Fibroblast of lung (primary cell): ENCODE measurements at regions not wholly inside any gene's neighbourhood (a gene's known extent, or its start where the extent isn't known, plus 50 kb on each side); places are given as distances from the start of the nearest gene placed in this dataset.

ENCODE experiments used
- DNase-seq, 2 donors: peaks; one replicate each; pipeline versions ENCODE4 v3.0.0 to v3.0.0-alpha.2; 2010; ENCODE audit warnings: low read depth in 2 of 2
- H2AFZ ChIP-seq: 2 replicates; pipeline ENCODE4 v1.5.1; 2012; ENCODE audit warnings: low read length, control low read depth, inconsistent platforms
- H3K27ac ChIP-seq: 2 replicates; pipeline ENCODE4 v1.5.1; 2011; ENCODE audit warnings: low read length, control low read depth; ENCODE audit not compliant: insufficient read depth
- H3K27me3 ChIP-seq: 2 replicates; pipeline ENCODE4 v1.5.1; 2011; ENCODE audit warnings: mild to moderate bottlenecking, low read length; ENCODE audit not compliant: control insufficient read depth, insufficient read depth
- H3K36me3 ChIP-seq: 2 replicates; pipeline ENCODE4 v1.5.1; 2011; ENCODE audit warnings: low read length; ENCODE audit not compliant: control insufficient read depth, insufficient read depth
- H3K4me1 ChIP-seq: 2 replicates; pipeline ENCODE4 v1.5.1; 2011; ENCODE audit warnings: low read length; ENCODE audit not compliant: control insufficient read depth, insufficient read depth; ENCODE audit errors: extremely low read depth
- H3K4me2 ChIP-seq: 2 replicates; pipeline ENCODE4 v1.5.1; 2011; ENCODE audit warnings: low read length, control low read depth; ENCODE audit not compliant: insufficient read depth; ENCODE audit errors: extremely low read depth
- H3K4me3 ChIP-seq, 4 experiments: fragments of 200-600 bp in 1 of 4; sonication (generic) in 1 of 4; replicated peaks in 1 of 4; 2 replicates each; pipeline ENCODE4 v1.5.1; 2011 to 2016; ENCODE audit warnings: low read length in 4 of 4, low read depth in 3 of 4, mild to moderate bottlenecking in 3 of 4, control low read depth in 2 of 4, inconsistent platforms in 1 of 4, mixed read lengths in 1 of 4; ENCODE audit not compliant: insufficient read depth in 1 of 4; ENCODE audit errors: control extremely low read depth in 1 of 4
- H3K79me2 ChIP-seq: 2 replicates; pipeline ENCODE4 v1.5.1; 2012; ENCODE audit warnings: mild to moderate bottlenecking, low read length, inconsistent platforms; ENCODE audit not compliant: control insufficient read depth, insufficient read depth
- H3K9ac ChIP-seq: 2 replicates; pipeline ENCODE4 v1.5.1; 2011; ENCODE audit warnings: mild to moderate bottlenecking, low read length, control low read depth; ENCODE audit not compliant: insufficient read depth
- H3K9me3 ChIP-seq: 2 replicates; pipeline ENCODE4 v1.5.1; 2012; ENCODE audit warnings: low read depth, low read length; ENCODE audit not compliant: control insufficient read depth, insufficient read depth
- H4K20me1 ChIP-seq: 2 replicates; pipeline ENCODE4 v1.5.1; 2011; ENCODE audit warnings: low read length; ENCODE audit not compliant: control insufficient read depth, insufficient read depth; ENCODE audit errors: extremely low read depth
- CTCF ChIP-seq, 2 donors: IDR thresholded peaks in 1 of 2; conservative IDR thresholded peaks in 1 of 2; 1 replicate in 1 of 2; 2 replicates in 1 of 2; pipeline ENCODE4 v1.5.1; 2011 to 2012; ENCODE audit warnings: low read length in 2 of 2, control low read depth in 1 of 2, inconsistent platforms in 1 of 2, low read depth in 1 of 2, mild to moderate bottlenecking in 1 of 2
- EZH2 ChIP-seq: IDR thresholded peaks from 2 replicates; pipeline ENCODE4 v1.5.1; 2012; ENCODE audit warnings: low read length, control low read depth, mild to moderate bottlenecking; ENCODE audit errors: missing control alignments

GRCh38 chr10:125548356-125548755 lies 134.6 kb downstream of the TEX36 start:
- H3K9me3 ChIP-seq = no peaks in the 10 kb centered on the region
- no peaks in the 10 kb centered on the region for H3K27me3 ChIP-seq
- no peak overlapping the region for H3K4me3 ChIP-seq
- H3K36me3 ChIP-seq = no peaks in the 10 kb centered on the region
- TF ChIP-seq CTCF (conservative IDR thresholded peaks at IDR 0.05 in 1 of 2, IDR thresholded peaks at IDR 0.05 in 1 of 2; ENCODE audit: low read depth in 1 of 2, low read length in 2 of 2) (no peak), EZH2 (no peak)
- no peak for DNase-seq
- no peaks in the 10 kb centered on the region for H4K20me1 ChIP-seq
- H3K4me2 ChIP-seq = no peak overlapping the region
- no peaks in the 10 kb centered on the region for H3K4me1 ChIP-seq
- H3K9ac ChIP-seq = no peak overlapping the region
- H3K27ac ChIP-seq = no peak overlapping the region
- no peaks in the 10 kb centered on the region for H3K79me2 ChIP-seq
- no peak overlapping the region for H2AFZ ChIP-seq

GRCh38 chr10:125547010-125547650 lies 135.8 kb downstream of the TEX36 start:
- Histone ChIP-seq H3K9me3 (no peaks in the 10 kb centered on the region), H3K36me3 (no peaks in the 10 kb centered on the region)
- no peak for TF ChIP-seq CTCF (conservative IDR thresholded peaks at IDR 0.05 in 1 of 2, IDR thresholded peaks at IDR 0.05 in 1 of 2; ENCODE audit: low read depth in 1 of 2, low read length in 2 of 2)
- TF ChIP-seq EZH2 = no peak

GRCh38 chr10:125543796-125544195 lies 139.2 kb downstream of the TEX36 start:
- Histone ChIP-seq H3K4me3 (no peak overlapping the region), H3K27ac (no peak overlapping the region), H3K36me3 (no peaks in the 10 kb centered on the region), H3K4me2 (no peak overlapping the region), H3K79me2 (no peaks in the 10 kb centered on the region), H3K9ac (no peak overlapping the region), H3K27me3 (no peaks in the 10 kb centered on the region), H3K9me3 (no peaks in the 10 kb centered on the region), H3K4me1 (no peaks in the 10 kb centered on the region), H2AFZ (no peak overlapping the region), H4K20me1 (no peaks in the 10 kb centered on the region)
- no peak for DNase-seq
- TF ChIP-seq EZH2 (no peak), CTCF (conservative IDR thresholded peaks at IDR 0.05 in 1 of 2, IDR thresholded peaks at IDR 0.05 in 1 of 2; ENCODE audit: low read depth in 1 of 2, low read length in 2 of 2) (no peak)

More at GRCh38 chr10:125547010-125547650, 135.8 kb downstream of the TEX36 start:
- no peak overlapping the region for H3K27ac ChIP-seq
- no peak for DNase-seq
- no peak overlapping the region for H2AFZ ChIP-seq
- no peaks in the 10 kb centered on the region for H3K79me2 ChIP-seq
- no peaks in the 10 kb centered on the region for H3K27me3 ChIP-seq
- no peaks in the 10 kb centered on the region for H3K4me1 ChIP-seq
- H3K4me3 ChIP-seq = no peak overlapping the region
- H4K20me1 ChIP-seq = no peaks in the 10 kb centered on the region
- no peak overlapping the region for H3K4me2 ChIP-seq
- H3K9ac ChIP-seq = no peak overlapping the region
